CD4-positive, alpha-beta T cell treated with Interleukin-6 for 4 hours (primary cell): ENCODE measurements at regions not wholly inside any gene's neighbourhood (a gene's known extent, or its start where the extent isn't known, plus 50 kb on each side); places are given as distances from the start of the nearest gene placed in this dataset.
"Not testable (repeated sequence)": the region's sequence is repeated elsewhere in the genome, so short reads cannot be mapped to it uniquely, and the experiment has no call there.

ENCODE experiments used
- DNase-seq: peaks from one replicate; pipeline ENCODE4 v3.0.0-alpha.2; 2020; ENCODE audit warnings: mixed read lengths

GRCh38 chr5:89053547-89053946 lies 170.6 kb upstream of the MEF2C start:
- DNase-seq = no peak

DNA sequence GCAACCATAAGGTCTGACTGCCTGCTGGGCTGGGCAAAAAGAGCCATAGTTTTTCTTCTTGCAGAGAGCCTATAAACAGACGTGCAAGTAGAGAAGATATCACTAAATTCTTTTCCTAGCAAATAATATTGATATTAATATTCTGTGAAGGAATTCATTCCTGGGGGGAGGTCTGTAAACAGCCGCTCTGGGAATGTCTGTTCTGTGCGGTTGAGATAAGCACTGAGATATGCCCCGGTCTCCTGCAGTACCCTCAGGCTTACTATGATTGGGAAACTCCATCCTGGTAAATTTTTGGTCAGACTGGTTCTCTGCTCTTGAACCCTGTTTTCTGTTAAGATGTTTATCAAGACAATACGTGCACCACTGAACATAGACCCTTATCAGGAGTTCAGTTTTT lies 167.1 kb upstream of the MEF2C start:
- DNase-seq = not testable (repeated sequence)

- no peak for DNase-seq
These were observed 164.6 kb upstream of the MEF2C start for GRCh38 chr5:89047571-89047970.

DNA sequence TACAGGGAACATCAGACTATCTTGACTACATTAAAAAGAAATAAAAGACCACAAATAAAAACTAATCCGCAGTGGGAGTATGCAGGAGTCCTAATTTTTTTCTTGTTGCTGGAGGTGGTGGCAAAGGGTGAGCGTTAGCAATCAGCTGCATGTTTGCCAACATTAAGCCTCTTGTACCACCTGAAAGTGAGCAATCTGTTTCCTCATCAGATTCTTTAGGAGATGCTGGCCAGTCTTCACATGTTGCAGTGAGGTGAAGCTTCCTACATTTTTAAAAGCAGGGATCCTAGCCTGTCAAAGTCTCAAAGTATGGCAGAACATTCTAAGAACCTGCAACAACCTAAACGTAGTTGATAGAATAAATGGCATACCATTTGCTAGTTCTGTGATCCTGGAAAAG lies 162.2 kb upstream of the MEF2C start:
- DNase-seq = no peak

GRCh38 chr5:89044674-89045200 lies 161.8 kb upstream of the MEF2C start:
- DNase-seq = no peak

- DNase-seq = no peak
These were observed 160.7 kb upstream of the MEF2C start for GRCh38 chr5:89043676-89044075.

- no peak for DNase-seq
These were observed 159.8 kb upstream of the MEF2C start for GRCh38 chr5:89042746-89043145.

- DNase-seq = no peak
These were observed 159.0 kb upstream of the MEF2C start for GRCh38 chr5:89041976-89042375.

GRCh38 chr5:89041249-89041779 lies 158.3 kb upstream of the MEF2C start:
- DNase-seq = no peak

GRCh38 chr5:89036704-89037489 lies 153.9 kb upstream of the MEF2C start:
- no peak for DNase-seq

GRCh38 chr5:89036166-89036565 lies 153.2 kb upstream of the MEF2C start:
- DNase-seq = no peak

- no peak for DNase-seq
These were observed 151.6 kb upstream of the MEF2C start for GRCh38 chr5:89034588-89034987.

DNA sequence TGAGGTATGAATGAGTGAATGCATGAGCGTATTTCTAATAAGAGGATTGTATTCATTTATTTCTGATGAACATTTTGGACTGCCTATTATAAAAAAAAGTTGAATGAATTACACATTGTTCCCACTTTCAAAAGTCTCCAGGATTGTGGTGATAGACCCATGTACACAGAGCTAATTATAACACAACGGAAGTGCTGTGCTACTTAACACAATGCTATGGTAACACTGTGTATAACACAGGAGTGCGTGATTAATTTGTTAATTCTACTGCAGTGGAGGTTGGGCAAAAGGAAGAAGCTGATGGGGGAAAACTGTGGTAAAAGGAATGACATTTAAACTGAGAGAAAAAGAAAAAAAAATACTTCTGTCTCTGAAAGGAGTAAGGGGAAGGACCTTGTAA lies 147.8 kb upstream of the MEF2C start:
- no peak for DNase-seq

DNA sequence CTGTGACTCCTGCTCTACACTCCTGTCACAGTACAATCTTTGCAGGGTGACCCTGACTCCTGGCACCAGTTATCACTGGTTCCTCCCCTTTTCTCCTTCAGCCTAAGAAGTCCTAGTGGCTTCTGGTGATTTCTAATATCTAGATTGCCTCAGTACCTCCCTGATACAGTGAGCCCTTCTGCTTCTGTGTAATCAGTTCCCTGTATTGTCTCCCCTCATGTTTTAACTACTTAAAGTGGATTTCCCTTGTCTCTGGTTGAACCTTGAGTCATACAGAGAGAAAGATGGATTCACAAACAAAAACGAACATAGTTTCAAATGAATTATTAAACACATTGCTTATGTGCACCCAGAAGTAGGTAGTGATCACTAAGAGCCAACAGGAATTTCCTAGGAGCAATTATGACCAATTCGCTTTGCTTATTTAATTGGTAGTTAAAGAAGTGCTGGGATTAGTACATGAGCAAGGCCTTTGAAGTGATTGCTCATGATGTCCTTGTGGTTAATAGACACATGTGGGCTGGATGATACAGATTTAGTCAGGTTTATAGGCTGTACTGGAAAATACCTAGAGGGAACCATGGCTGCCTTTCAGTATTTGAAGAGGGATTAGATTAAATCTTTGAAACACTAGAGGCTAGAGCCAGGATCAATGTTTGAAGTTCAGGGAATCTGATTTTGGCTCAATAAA lies 145.8 kb upstream of the MEF2C start:
- no peak for DNase-seq

GRCh38 chr5:89024045-89024444 lies 141.1 kb upstream of the MEF2C start:
- no peak for DNase-seq

- DNase-seq = no peak
These were observed 138.1 kb upstream of the MEF2C start for GRCh38 chr5:89020926-89021610.

GRCh38 chr5:89016741-89017303 lies 133.8 kb upstream of the MEF2C start:
- no peak for DNase-seq

DNA sequence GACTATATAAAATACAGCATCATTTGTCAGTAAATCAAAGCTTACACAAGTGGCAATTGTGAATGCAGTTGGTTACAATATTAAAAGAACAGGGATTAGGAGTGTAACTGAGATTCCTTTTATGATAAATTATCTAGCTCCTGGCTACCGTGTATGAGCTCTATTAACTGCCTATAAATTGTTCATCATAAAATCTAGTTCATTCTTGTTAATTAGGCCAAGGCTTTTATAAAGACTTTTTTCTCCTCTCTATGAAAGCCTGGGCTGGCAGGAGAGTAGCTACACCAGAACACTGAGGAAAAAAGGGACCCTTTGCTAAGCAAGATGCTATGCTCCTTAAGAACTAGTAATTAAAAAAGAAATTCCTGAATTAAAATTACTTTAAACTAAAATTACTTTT lies 132.4 kb upstream of the MEF2C start:
- DNase-seq = no peak

- DNase-seq = no peak
These were observed 129.1 kb upstream of the MEF2C start for GRCh38 chr5:89011778-89012711.

- DNase-seq = no peak
These were observed 127.5 kb upstream of the MEF2C start for GRCh38 chr5:89010512-89010911.

DNA sequence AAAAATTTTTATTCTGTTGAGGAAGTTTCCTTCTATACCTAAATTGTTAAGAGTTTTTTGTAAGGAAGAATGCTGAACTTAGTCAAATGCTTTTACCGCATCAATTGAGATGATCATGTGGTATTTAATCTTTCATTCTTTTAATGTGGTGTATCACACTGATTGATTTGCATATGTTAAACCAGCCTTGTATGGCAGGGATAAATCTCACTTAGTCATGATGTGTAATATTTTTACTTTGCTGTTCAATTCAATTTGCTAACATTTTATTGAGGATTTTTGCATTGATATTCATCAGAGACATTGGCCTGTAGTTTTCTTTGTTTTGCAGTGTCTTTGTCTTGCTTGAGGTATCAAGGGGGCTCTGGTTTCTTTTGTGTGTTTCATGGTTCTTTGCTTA lies 125.3 kb upstream of the MEF2C start:
- no peak for DNase-seq

DNA sequence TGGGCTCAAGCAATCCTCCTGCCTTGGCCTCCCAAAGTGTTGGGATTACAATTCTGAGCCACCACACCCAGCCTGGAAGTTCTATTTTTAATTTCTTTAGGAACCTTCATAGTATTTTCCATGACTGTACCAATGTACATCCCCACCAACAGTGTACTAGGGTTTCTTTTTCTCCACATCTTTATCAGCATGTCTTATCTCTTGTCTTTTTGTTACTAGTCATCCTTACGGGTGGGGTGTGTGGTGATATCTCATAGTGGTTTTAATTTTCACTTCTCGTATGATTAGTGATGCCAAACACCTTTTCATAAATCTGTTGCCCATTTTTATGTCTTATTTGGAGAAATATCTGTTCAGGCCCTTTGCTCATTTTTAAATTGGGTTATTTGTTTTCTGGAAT lies 123.0 kb upstream of the MEF2C start:
- no peak for DNase-seq
